Keratinocyte (primary cell): ENCODE measurements at regions not wholly inside any gene's neighbourhood (a gene's known extent, or its start where the extent isn't known, plus 50 kb on each side); places are given as distances from the start of the nearest gene placed in this dataset.

Experiments
- DNase-seq: peaks from one replicate; pipeline ENCODE4 v3.0.0-alpha.2; 2011; ENCODE audit warnings: low read depth, missing footprints, low spot score
- FAIRE-seq: peaks from 2 replicates; lab custom pipeline; 2011; peaks lifted over from hg19 to GRCh38; lab: Jason Lieb, UNC
- H2AFZ ChIP-seq: 2 replicates; pipeline ENCODE4 v1.6.0; 2012; ENCODE audit warnings: low read length, control low read depth, inconsistent platforms; ENCODE audit not compliant: control insufficient read depth
- H3K27ac ChIP-seq: 2 replicates; pipeline ENCODE4 v1.5.1; 2011; ENCODE audit warnings: low read length; ENCODE audit not compliant: control insufficient read depth, insufficient read depth
- H3K27me3 ChIP-seq: 3 replicates; pipeline ENCODE4 v1.6.0; 2011; ENCODE audit warnings: low read length; ENCODE audit not compliant: control insufficient read depth, insufficient read depth; ENCODE audit errors: extremely low read depth
- H3K36me3 ChIP-seq, 2 experiments: 2 replicates in 1 of 2; 3 replicates in 1 of 2; pipeline ENCODE4 v1.5.1; 2011; ENCODE audit warnings: low read length in 2 of 2, mild to moderate bottlenecking in 1 of 2; ENCODE audit not compliant: control insufficient read depth in 2 of 2, insufficient read depth in 2 of 2; ENCODE audit errors: extremely low read depth in 1 of 2
- H3K4me1 ChIP-seq: 3 replicates; pipeline ENCODE4 v1.5.1; 2011; ENCODE audit warnings: low read length; ENCODE audit not compliant: control insufficient read depth, insufficient read depth; ENCODE audit errors: extremely low read depth
- H3K4me2 ChIP-seq: 3 replicates; pipeline ENCODE4 v1.6.0; 2011; ENCODE audit warnings: low read depth, low read length; ENCODE audit not compliant: control insufficient read depth, insufficient read depth; ENCODE audit errors: extremely low read depth
- H3K4me3 ChIP-seq, 3 experiments: fragments of 200-600 bp in 1 of 3; sonication (generic) in 1 of 3; 2 replicates in 2 of 3; 3 replicates in 1 of 3; pipeline ENCODE4 v1.5.1; 2011 to 2016; ENCODE audit warnings: low read length in 3 of 3, mild to moderate bottlenecking in 3 of 3, control low read depth in 2 of 3, inconsistent platforms in 1 of 3, low read depth in 1 of 3, mixed read lengths in 1 of 3, mixed run types in 1 of 3, moderate library complexity in 1 of 3; ENCODE audit not compliant: control insufficient read depth in 2 of 3, insufficient read depth in 2 of 3; ENCODE audit errors: extremely low read depth in 1 of 3
- H3K79me2 ChIP-seq: 2 replicates; pipeline ENCODE4 v1.6.0; 2012; ENCODE audit warnings: low read length; ENCODE audit not compliant: control insufficient read depth, insufficient read depth
- H3K9ac ChIP-seq: 3 replicates; pipeline ENCODE4 v1.6.0; 2011; ENCODE audit warnings: low read length; ENCODE audit not compliant: control insufficient read depth, insufficient read depth; ENCODE audit errors: extremely low read depth
- H3K9me1 ChIP-seq: 3 replicates; pipeline ENCODE4 v1.6.0; 2011; ENCODE audit warnings: low read length; ENCODE audit not compliant: control insufficient read depth, insufficient read depth; ENCODE audit errors: extremely low read depth
- H3K9me3 ChIP-seq: 2 replicates; pipeline ENCODE4 v1.5.1; 2012; ENCODE audit warnings: low read depth, low read length; ENCODE audit not compliant: control insufficient read depth
- H4K20me1 ChIP-seq: 3 replicates; pipeline ENCODE4 v1.6.0; 2011; ENCODE audit warnings: low read length; ENCODE audit not compliant: control insufficient read depth, insufficient read depth; ENCODE audit errors: extremely low read depth
- CTCF ChIP-seq, 3 experiments: IDR thresholded peaks in 1 of 3; conservative IDR thresholded peaks in 1 of 3; optimal IDR thresholded peaks in 1 of 3; 2 replicates in 2 of 3; 3 replicates in 1 of 3; pipeline versions ENCODE3 to v1.5.1; 2011; ENCODE audit warnings: low read length in 3 of 3, mild to moderate bottlenecking in 3 of 3, moderate library complexity in 2 of 3, control low read depth in 1 of 3, inconsistent platforms in 1 of 3; ENCODE audit not compliant: insufficient read depth in 2 of 3; ENCODE audit errors: extremely low read depth in 1 of 3
- EZH2 ChIP-seq: IDR thresholded peaks from one replicate; pipeline ENCODE4 v1.6.1; 2012; ENCODE audit warnings: inconsistent platforms, mild to moderate bottlenecking, low read length, moderate library complexity
- dilution Hi-C: fragments of 300-500 bp; cut with MboI; formaldehyde crosslinking; loops from one replicate; pipeline ENCODE4 v1.7.0; 2020; ENCODE audit warnings: low sequenced_read_pairs; ENCODE audit not compliant: extremely low pct_ligation_motif_present

- no peak overlapping the region for H3K9ac ChIP-seq
- DNase-seq, result no peak
- no peak overlapping the region for H3K4me2 ChIP-seq
- no peaks in the 10 kb centered on the region for H3K9me1 ChIP-seq
- dilution Hi-C loops, result loop anchor here (10.0 kb wide), 1 partner anchor 221 kb away; no protein-coding TSS in a partner anchor
- H3K4me1 ChIP-seq, result no peaks in the 10 kb centered on the region
- TF ChIP-seq EZH2 (no peak), CTCF (optimal IDR thresholded peaks at IDR 0.05 in 1 of 3, IDR thresholded peaks at IDR 0.05 in 1 of 3, conservative IDR thresholded peaks at IDR 0.05 in 1 of 3; ENCODE audit: extremely low read depth in 1 of 3, insufficient read depth in 2 of 3, low read length in 3 of 3) (no peak)
- no peak for FAIRE-seq
- no peaks in the 10 kb centered on the region for H3K9me3 ChIP-seq
- no peaks in the 10 kb centered on the region for H4K20me1 ChIP-seq
- H3K4me3 ChIP-seq, result no peak overlapping the region
- H3K27ac ChIP-seq, result no peak overlapping the region
- H3K36me3 ChIP-seq, result no peaks in the 10 kb centered on the region
- no peak overlapping the region for H2AFZ ChIP-seq
- H3K79me2 ChIP-seq, result no peaks in the 10 kb centered on the region
- no peaks in the 10 kb centered on the region for H3K27me3 ChIP-seq
These were observed 461.0 kb downstream of the GXYLT1 start for GRCh38 chr12:41683513-41684240.

- Histone ChIP-seq H3K9ac (no peak overlapping the region), H4K20me1 (no peaks in the 10 kb centered on the region), H3K4me2 (no peak overlapping the region), H3K9me1 (no peaks in the 10 kb centered on the region), H3K27ac (no peak overlapping the region), H3K4me1 (no peaks in the 10 kb centered on the region), H3K79me2 (no peaks in the 10 kb centered on the region), H3K27me3 (no peaks in the 10 kb centered on the region), H3K4me3 (no peak overlapping the region), H3K9me3 (no peaks in the 10 kb centered on the region), H3K36me3 (no peaks in the 10 kb centered on the region), H2AFZ (no peak overlapping the region)
- dilution Hi-C loops, result loop anchor here (10.0 kb wide), 1 partner anchor 222 kb away; no protein-coding TSS in a partner anchor
- no peak for DNase-seq
- FAIRE-seq, result no peak
- no peak for TF ChIP-seq CTCF (optimal IDR thresholded peaks at IDR 0.05 in 1 of 3, IDR thresholded peaks at IDR 0.05 in 1 of 3, conservative IDR thresholded peaks at IDR 0.05 in 1 of 3; ENCODE audit: extremely low read depth in 1 of 3, insufficient read depth in 2 of 3, low read length in 3 of 3)
- no peak for TF ChIP-seq EZH2
These were observed 461.7 kb downstream of the GXYLT1 start for GRCh38 chr12:41683023-41683422.
